HL-60 (cell line): ENCODE measurements at regions not wholly inside any gene's neighbourhood (a gene's known extent, or its start where the extent isn't known, plus 50 kb on each side); places are given as distances from the start of the nearest gene placed in this dataset.

Experiments
- DNase-seq, 2 experiments: peaks; one replicate each; pipeline ENCODE4 v3.0.0-alpha.2; 2010 to 2020; ENCODE audit warnings: low read depth in 1 of 2, low spot score in 1 of 2
- H3K27ac ChIP-seq: fragments of 250-450 bp; sonication (Bioruptor Pico); replicated peaks from 2 replicates; pipeline ENCODE4 v1.5.1; 2020; ENCODE audit warnings: mild to moderate bottlenecking, moderate library complexity
- H3K27me3 ChIP-seq: fragments of 250-450 bp; sonication (Bioruptor Pico); 2 replicates; pipeline ENCODE4 v1.5.1; 2021; ENCODE audit warnings: mild to moderate bottlenecking, moderate library complexity; ENCODE audit not compliant: insufficient read depth, poor library complexity, severe bottlenecking
- H3K4me3 ChIP-seq: replicated peaks from 2 replicates; pipeline ENCODE4 v1.5.1; 2011; ENCODE audit warnings: mild to moderate bottlenecking, control low read depth, low read length; ENCODE audit not compliant: insufficient read depth
- CTCF ChIP-seq: IDR thresholded peaks from one replicate; pipeline ENCODE4 v1.5.1; 2011; ENCODE audit warnings: low read length, control low read depth, inconsistent platforms; ENCODE audit not compliant: insufficient read depth
- GABPA ChIP-seq: IDR thresholded peaks from 2 replicates; pipeline ENCODE4 v1.6.1; 2012; ENCODE audit warnings: low read depth
- POLR2AphosphoS5 ChIP-seq: IDR thresholded peaks from 2 replicates; pipeline ENCODE4 v1.6.1; 2012; ENCODE audit warnings: low read depth
- REST ChIP-seq: IDR thresholded peaks from 2 replicates; pipeline ENCODE4 v1.6.1; 2012; ENCODE audit warnings: low read depth; ENCODE audit not compliant: insufficient replicate concordance
- SPI1 ChIP-seq: IDR thresholded peaks from 2 replicates; pipeline ENCODE4 v1.6.1; 2012; ENCODE audit warnings: low read depth, mild to moderate bottlenecking, borderline replicate concordance

GRCh38 chr13:62631619-62632018 lies 1216.0 kb upstream of the PCDH20 start:
- TF ChIP-seq POLR2AphosphoS5 (no peak), SPI1 (no peak), GABPA (no peak), REST (no peak), CTCF (no peak)
- Histone ChIP-seq H3K27me3 (no peaks in the 10 kb centered on the region), H3K27ac (no peak overlapping the region), H3K4me3 (no peak overlapping the region)
- no peak for DNase-seq

GRCh38 chr13:62631124-62631523 lies 1215.5 kb upstream of the PCDH20 start:
- H3K27me3 ChIP-seq, result no peaks in the 10 kb centered on the region
- H3K4me3 ChIP-seq, result no peak overlapping the region

GRCh38 chr13:62629618-62630017 lies 1214.0 kb upstream of the PCDH20 start:
- no peak overlapping the region for H3K27ac ChIP-seq
- TF ChIP-seq CTCF (no peak), SPI1 (no peak), POLR2AphosphoS5 (no peak), GABPA (no peak), REST (no peak)
- H3K4me3 ChIP-seq, result no peak overlapping the region
- DNase-seq, result no peak
- no peaks in the 10 kb centered on the region for H3K27me3 ChIP-seq

More at GRCh38 chr13:62631124-62631523, 1215.5 kb upstream of the PCDH20 start:
- no peak for DNase-seq
- no peak overlapping the region for H3K27ac ChIP-seq
- TF ChIP-seq SPI1 (no peak), GABPA (no peak), CTCF (no peak), POLR2AphosphoS5 (no peak), REST (no peak)
